ENCODE measurements at regions not wholly inside any gene's neighbourhood (a gene's known extent, or its start where the extent isn't known, plus 50 kb on each side); places are given as distances from the start of the nearest gene placed in this dataset.
A peak's percentile ranks its signal among the peaks of the same experiment; 100 is the strongest.

DNA sequence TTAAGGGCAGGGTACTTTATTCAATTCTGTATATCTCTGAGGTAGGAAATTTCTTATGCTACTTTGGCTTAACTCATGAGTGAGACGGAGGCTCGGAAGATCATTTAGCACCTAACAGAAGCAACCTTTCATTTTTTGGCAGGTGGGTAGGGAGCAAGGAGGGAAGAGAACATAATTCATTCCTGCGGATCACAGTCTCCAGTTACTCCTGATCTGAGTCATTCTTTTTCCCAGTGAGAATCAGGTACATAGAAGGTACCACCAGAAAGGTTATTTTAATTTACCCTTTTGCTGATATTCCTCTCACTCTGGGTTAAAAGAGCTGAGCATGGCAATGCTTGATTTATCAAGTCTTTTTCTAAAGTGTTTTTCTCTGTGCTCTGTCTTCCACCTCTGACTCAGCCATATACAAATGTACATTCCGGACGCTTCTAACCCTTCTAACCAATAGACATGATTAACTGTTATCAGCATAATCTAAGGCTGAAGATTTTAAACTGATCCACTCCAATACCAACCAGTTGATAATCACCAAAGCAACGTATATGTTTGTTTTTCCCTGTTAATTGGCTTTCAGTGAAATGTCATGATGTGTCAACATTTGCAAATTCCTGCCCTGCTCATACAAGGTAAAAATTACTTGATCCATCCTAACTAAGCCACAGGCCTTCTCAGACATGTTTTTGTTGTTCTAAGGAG is 271.7 kb downstream of the DUSP10 start:
- no peak overlapping the region for H3K27ac ChIP-seq
- DNase-seq, result no peak
- no peak overlapping the region for H3K4me3 ChIP-seq (ENCODE audit: low read depth, low read length)
- in situ Hi-C loops (cut with HindIII; ENCODE audit: low pct_ligation_motif_present, low sequenced_read_pairs), result no loop called here
- no peaks in the 10 kb centered on the region for H3K36me3 ChIP-seq (replicated peaks)
- TF ChIP-seq, protein P1, sequence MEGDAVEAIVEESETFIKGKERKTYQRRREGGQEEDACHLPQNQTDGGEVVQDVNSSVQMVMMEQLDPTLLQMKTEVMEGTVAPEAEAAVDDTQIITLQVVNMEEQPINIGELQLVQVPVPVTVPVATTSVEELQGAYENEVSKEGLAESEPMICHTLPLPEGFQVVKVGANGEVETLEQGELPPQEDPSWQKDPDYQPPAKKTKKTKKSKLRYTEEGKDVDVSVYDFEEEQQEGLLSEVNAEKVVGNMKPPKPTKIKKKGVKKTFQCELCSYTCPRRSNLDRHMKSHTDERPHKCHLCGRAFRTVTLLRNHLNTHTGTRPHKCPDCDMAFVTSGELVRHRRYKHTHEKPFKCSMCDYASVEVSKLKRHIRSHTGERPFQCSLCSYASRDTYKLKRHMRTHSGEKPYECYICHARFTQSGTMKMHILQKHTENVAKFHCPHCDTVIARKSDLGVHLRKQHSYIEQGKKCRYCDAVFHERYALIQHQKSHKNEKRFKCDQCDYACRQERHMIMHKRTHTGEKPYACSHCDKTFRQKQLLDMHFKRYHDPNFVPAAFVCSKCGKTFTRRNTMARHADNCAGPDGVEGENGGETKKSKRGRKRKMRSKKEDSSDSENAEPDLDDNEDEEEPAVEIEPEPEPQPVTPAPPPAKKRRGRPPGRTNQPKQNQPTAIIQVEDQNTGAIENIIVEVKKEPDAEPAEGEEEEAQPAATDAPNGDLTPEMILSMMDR (IDR thresholded peaks at IDR 0.05; ENCODE audit: low read depth, low read length, missing control alignments), result no peak
- H3K27me3 ChIP-seq (replicated peaks), result no peaks in the 10 kb centered on the region

DNA sequence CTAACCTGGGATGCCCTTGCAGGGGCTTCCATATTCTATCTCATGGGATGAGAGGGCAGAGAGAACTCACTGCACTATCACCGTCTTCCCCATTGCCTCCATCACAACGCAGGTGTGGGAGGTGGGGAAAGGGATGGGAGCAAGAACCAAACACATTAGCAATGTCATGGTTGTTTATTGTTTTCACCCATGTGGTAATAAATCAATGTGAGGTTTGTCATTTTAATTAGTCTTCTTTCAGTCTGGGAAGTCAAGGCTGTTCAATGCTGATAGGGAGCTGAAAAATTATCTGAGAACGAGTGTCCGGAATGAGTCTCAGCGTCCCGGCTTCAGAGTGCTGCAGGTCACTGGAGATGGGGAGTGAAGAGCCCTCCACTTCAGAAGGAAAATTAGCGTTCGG is 268.5 kb downstream of the DUSP10 start:
- TF ChIP-seq, protein P1 (IDR thresholded peaks at IDR 0.05; ENCODE audit: low read depth, low read length, missing control alignments), result no peak
- no peak for DNase-seq
- H3K36me3 ChIP-seq (replicated peaks), result no peaks in the 10 kb centered on the region
- no peak overlapping the region for H3K27ac ChIP-seq
- H3K4me3 ChIP-seq (ENCODE audit: low read depth, low read length), result no peak overlapping the region
- in situ Hi-C loops (cut with HindIII; ENCODE audit: low pct_ligation_motif_present, low sequenced_read_pairs), result no loop called here
- H3K27me3 ChIP-seq (replicated peaks), result no peaks in the 10 kb centered on the region

DNA sequence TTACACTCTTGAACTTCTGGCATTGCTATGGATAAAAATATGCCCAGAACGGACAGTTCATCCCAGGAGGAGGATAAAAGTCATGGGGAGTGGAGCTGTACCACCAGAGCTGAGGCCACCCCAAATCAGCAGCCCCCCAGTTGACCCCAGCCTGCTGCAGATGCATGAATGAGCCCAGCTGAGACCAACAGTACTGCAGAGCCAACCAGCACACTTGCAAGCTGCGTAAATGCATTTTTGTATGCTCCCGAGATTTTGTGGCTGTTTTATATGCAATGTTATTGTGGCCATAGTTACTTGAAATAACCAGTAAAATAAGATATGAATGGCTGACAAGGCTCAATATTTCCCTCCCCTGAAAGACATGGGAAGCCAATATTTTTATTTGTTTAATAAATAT is 264.6 kb downstream of the DUSP10 start:
- TF ChIP-seq, protein P1 (IDR thresholded peaks at IDR 0.05; ENCODE audit: low read depth, low read length, missing control alignments), result no peak
- Histone ChIP-seq H3K36me3 (replicated peaks) (no peaks in the 10 kb centered on the region), H3K4me3 (ENCODE audit: low read depth, low read length) (no peak overlapping the region), H3K27me3 (replicated peaks) (no peaks in the 10 kb centered on the region), H3K27ac (no peak overlapping the region)
- in situ Hi-C loops (cut with HindIII; ENCODE audit: low pct_ligation_motif_present, low sequenced_read_pairs), result no loop called here
- no peak for DNase-seq

GRCh38 chr1:221478050-221478949 is 263.6 kb downstream of the DUSP10 start:
- H3K27ac ChIP-seq, result no peak overlapping the region
- TF ChIP-seq, protein P1 (IDR thresholded peaks at IDR 0.05; ENCODE audit: low read depth, low read length, missing control alignments), result peak; percentile 98
- in situ Hi-C loops (cut with HindIII; ENCODE audit: low pct_ligation_motif_present, low sequenced_read_pairs), result no loop called here
- H3K27me3 ChIP-seq (replicated peaks), result no peaks in the 10 kb centered on the region
- DNase-seq, result peak; percentile 85
- H3K36me3 ChIP-seq (replicated peaks), result no peaks in the 10 kb centered on the region
- H3K4me3 ChIP-seq (ENCODE audit: low read depth, low read length), result no peak overlapping the region

DNA sequence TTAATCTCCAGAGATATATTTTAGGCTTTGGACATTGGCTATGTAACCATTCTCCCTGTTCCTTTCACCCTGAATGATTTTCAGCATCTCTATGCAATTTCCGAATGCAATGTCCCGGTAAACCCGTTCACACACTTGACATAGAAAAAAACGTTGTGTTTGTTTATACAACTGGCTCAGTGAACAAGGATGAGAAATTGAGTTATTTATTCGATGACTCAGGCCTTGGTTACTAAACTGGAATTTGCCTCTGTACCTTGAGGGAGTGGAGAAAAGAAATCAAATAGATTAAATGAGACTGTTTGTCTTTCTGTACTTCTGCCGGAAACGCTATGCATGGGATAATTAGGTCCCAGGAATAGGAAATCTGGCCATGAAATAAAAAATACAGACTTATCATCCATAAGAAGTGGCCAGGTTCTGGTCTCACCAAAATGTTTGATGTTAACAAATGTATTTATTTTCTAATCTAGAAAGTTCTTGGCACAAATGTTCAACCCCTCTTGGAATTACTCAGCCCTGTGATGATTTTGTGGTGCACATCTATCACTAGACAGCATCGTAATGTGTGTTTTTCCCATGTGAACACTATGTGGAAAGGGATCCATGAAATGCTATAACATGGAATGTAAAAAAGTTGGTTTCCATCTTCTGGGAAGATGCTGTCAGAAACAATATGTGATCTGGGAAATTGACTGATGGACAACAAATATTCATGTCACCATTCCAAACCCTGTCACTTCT is 253.9 kb downstream of the DUSP10 start:
- peak; percentile 50 for DNase-seq
- peak overlapping the region; percentile 7 for H3K27ac ChIP-seq

More for the DNA sequence above, 253.9 kb downstream of the DUSP10 start:
- no peaks in the 10 kb centered on the region for H3K27me3 ChIP-seq (replicated peaks)
- no peaks in the 10 kb centered on the region for H3K36me3 ChIP-seq (replicated peaks)
- H3K4me3 ChIP-seq (ENCODE audit: low read depth, low read length), result no peak overlapping the region
- TF ChIP-seq, protein P1 (IDR thresholded peaks at IDR 0.05; ENCODE audit: low read depth, low read length, missing control alignments), result no peak
- in situ Hi-C loops (cut with HindIII; ENCODE audit: low pct_ligation_motif_present, low sequenced_read_pairs), result no loop called here
